ENCODE measurements at regions not wholly inside any gene's neighbourhood (a gene's known extent, or its start where the extent isn't known, plus 50 kb on each side); places are given as distances from the start of the nearest gene placed in this dataset.

DNA sequence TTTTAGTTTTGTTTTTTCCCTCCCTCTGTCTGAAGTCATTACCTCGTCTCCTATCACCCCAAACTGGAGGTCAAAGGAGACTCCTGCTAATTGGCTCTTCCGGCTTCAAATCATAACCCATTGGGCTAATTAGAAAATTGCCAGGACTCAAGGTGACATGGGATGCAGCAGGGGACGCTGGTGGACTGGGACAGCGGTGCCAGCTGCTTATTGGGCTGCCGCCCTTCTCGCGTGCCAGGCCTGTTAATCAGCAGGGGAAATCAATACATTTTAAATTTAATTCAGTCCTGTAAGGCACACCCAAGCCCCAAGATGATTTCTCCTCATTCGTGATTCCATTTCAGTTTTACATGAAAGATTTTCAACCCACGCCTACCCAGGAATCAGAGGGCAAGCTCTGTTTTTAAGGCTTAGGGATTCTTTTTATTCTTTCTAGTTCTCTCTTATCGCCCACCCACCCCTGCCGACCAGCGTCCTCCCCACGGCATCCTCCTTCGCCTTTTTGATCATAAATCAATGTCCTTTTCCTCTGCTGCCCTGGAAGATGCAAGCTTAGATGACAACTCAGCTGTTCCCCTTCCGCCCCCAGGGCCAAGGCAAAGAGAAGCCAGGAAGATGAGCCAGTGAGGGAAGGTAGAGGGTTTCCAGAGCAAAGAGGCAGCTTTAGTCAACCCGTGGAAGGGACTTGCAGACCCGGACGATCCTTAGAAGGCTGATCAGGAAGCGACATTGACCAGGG, 329.6 kb downstream of the UACA start:
- DNase-seq (ENCODE audit: extremely low read depth, low read depth): no peak

DNA sequence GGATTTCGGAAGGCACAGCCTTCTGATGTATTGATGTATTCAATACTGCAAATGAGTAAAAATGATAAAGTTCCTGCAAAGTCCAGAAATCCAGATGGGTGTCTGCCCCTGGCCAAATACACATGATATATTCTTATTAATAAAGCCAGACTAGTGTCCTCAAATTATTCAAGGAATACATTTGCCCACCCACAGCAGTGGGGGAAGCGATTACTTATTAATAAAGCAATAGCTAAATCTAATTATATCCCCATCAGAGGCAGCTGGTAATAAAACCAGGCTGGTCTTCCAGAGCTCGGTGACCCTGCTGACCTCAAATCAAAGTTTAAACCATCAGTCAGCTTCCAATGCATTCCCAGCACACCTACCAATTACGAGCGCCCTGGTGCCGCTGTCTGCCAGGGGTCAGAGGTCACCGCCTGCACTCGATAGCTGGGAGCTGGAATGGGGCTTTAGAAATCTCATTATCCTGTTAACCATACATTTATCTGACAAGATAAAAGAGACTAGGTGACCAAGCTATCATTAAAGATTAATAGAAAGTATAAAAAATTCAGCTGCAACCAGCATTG, 330.3 kb downstream of the UACA start:
- no peak overlapping the region for H3K4me3 ChIP-seq (replicated peaks; ENCODE audit: low read depth, low read length)
- TF ChIP-seq, protein P1, sequence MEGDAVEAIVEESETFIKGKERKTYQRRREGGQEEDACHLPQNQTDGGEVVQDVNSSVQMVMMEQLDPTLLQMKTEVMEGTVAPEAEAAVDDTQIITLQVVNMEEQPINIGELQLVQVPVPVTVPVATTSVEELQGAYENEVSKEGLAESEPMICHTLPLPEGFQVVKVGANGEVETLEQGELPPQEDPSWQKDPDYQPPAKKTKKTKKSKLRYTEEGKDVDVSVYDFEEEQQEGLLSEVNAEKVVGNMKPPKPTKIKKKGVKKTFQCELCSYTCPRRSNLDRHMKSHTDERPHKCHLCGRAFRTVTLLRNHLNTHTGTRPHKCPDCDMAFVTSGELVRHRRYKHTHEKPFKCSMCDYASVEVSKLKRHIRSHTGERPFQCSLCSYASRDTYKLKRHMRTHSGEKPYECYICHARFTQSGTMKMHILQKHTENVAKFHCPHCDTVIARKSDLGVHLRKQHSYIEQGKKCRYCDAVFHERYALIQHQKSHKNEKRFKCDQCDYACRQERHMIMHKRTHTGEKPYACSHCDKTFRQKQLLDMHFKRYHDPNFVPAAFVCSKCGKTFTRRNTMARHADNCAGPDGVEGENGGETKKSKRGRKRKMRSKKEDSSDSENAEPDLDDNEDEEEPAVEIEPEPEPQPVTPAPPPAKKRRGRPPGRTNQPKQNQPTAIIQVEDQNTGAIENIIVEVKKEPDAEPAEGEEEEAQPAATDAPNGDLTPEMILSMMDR (IDR thresholded peaks at IDR 0.05; ENCODE audit: low read depth, low read length, missing control alignments): no peak
- no peak for DNase-seq (ENCODE audit: extremely low read depth, low read depth)

More for the DNA sequence above, 329.6 kb downstream of the UACA start:
- H3K4me3 ChIP-seq (replicated peaks; ENCODE audit: low read depth, low read length): no peak overlapping the region
- TF ChIP-seq, protein P1 (IDR thresholded peaks at IDR 0.05; ENCODE audit: low read depth, low read length, missing control alignments): no peak

DNA sequence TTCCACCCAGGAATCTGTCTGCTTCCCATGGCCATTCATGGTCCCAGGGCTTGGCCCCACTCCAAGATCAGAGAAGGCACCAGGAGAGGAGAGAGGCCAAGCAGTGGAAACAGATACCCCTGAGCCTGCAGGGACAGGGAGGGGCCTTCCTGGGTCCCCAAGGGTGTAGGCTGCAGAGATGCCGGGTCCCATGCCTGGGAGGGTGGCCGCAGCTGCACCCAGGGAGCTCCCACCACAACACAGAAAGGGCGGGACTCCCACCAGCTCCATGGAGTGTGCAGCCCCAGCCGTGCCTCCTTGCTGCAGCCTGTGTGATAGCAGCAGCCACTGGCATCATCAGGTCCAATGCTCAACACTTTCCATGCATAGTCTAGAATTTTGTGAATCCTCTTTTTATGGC, 331.5 kb downstream of the UACA start:
- TF ChIP-seq, protein P1 (IDR thresholded peaks at IDR 0.05; ENCODE audit: low read depth, low read length, missing control alignments): no peak
- no peak overlapping the region for H3K4me3 ChIP-seq (replicated peaks; ENCODE audit: low read depth, low read length)
- DNase-seq (ENCODE audit: extremely low read depth, low read depth): no peak

DNA sequence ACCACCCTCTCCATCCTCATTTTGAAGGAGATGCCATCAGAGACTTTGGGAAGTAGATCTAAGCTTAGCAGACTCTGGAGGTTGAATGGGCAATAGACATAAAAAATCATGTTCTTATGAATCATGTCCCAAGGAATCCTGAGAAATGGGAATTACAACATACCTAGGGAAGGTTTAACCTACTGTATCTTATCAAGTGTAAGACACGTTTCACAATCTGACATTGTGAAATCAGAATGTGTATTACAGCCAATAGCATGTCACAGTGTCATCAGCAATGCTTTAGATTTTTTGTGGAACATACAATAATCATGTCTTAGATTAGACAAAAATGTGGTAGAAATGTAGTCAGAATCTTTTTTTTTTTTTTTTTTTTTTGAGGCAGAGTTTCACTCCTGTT, 332.4 kb upstream of the TLE3 start:
- TF ChIP-seq, protein P1 (IDR thresholded peaks at IDR 0.05; ENCODE audit: low read depth, low read length, missing control alignments): no peak
- no peak for DNase-seq (ENCODE audit: extremely low read depth, low read depth)

DNA sequence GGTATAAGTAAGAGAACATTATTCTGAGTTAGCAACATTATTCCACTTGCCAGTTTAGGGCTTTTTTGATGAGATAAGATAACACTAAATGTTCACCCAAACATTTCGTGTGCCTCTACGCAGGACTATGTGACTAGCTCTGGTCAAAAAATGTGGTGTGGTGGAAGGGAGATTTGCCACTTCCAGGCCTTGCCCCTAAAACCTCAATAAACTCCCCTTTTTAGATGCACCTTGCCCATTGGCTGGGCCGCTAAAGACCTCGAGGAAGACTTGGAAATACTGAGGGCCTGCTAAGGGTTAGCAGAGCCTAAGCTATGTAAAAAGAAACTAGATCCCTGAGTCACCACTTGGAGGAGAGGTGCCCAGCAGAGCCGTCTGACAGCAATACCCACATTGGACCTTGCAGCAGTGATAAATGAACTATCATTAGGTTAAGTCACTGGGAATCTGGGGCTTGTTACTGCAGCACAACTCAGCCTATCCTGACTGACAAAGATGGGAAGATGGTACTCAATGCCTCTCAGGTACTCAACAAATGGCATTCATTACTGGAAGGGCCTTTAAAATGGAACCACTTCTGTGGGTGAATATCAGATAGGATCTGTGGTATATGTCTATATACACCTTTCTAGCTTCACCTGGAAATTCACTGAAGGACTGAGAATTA, 331.5 kb upstream of the TLE3 start:
- DNase-seq (ENCODE audit: extremely low read depth, low read depth): no peak
- TF ChIP-seq, protein P1 (IDR thresholded peaks at IDR 0.05; ENCODE audit: low read depth, low read length, missing control alignments): no peak
- H3K4me3 ChIP-seq (replicated peaks; ENCODE audit: low read depth, low read length): no peak overlapping the region

More for the DNA sequence above, 332.4 kb upstream of the TLE3 start:
- H3K4me3 ChIP-seq (replicated peaks; ENCODE audit: low read depth, low read length): no peak overlapping the region

DNA sequence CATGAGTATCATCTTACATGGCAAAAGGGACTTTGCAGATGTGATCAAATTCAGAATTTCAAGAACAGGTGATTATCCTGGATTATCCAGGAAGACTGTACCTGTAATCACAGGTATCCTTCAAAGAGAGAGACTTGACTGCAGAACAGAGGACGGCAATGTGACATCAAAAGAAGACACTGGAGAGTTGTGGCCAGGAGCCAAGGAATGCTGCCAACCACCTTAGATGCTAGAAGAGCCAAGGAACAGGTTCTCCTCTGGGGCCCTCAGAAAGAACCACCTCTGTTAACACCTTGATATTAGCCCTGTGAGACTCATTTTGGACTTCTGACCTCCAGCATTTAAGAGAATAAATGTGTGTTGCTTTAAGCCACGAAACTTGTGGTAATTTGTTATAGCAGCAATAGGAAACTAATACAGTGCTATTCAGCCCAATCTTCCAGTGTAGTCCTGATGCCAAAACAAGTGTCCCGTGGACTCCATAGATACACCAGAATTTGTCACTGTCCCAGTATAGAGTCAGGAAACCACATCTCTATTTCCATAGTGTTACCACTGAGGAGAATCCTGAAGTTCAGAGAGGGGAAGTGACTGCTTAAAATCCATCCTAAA, 330.6 kb upstream of the TLE3 start:
- TF ChIP-seq, protein P1 (IDR thresholded peaks at IDR 0.05; ENCODE audit: low read depth, low read length, missing control alignments): no peak
- no peak overlapping the region for H3K4me3 ChIP-seq (replicated peaks; ENCODE audit: low read depth, low read length)
- no peak for DNase-seq (ENCODE audit: extremely low read depth, low read depth)
